Testis (tissue), 2 donors: ENCODE measurements at regions not wholly inside any gene's neighbourhood (a gene's known extent, or its start where the extent isn't known, plus 50 kb on each side); places are given as distances from the start of the nearest gene placed in this dataset.

ENCODE experiments used
- DNase-seq: peaks from one replicate; pipeline ENCODE4 v3.0.0-alpha.2; 2019
- H3K27ac ChIP-seq, 2 donors: fragments of 200-600 bp; sonication (generic); one replicate each; pipeline ENCODE4 v1.5.1; 2019
- H3K27me3 ChIP-seq: fragments of 200-600 bp; sonication (generic); one replicate; pipeline ENCODE4 v1.5.1; 2019
- H3K36me3 ChIP-seq: fragments of 200-600 bp; sonication (generic); one replicate; pipeline ENCODE4 v1.5.1; 2017; ENCODE audit warnings: low read depth; ENCODE audit errors: missing control alignments
- H3K4me1 ChIP-seq: fragments of 200-600 bp; sonication (generic); one replicate; pipeline ENCODE4 v1.5.1; 2019
- H3K4me3 ChIP-seq, 2 donors: fragments of 200-600 bp; sonication (generic); one replicate each; pipeline ENCODE4 v1.5.1; 2017 to 2019
- H3K9me3 ChIP-seq: fragments of 200-600 bp; sonication (generic); one replicate; pipeline ENCODE4 v1.5.1; 2017
- POLR2A ChIP-seq: fragments of 450-650 bp; IDR thresholded peaks from one replicate; pipeline ENCODE4 v1.6.1; 2017; ENCODE audit warnings: antibody characterized with exemption, mild to moderate bottlenecking, moderate library complexity
- WGBS, 2 donors: methylation state at CpG; one replicate each; pipeline ENCODE4 v1.1.5; 2018; 5-methylcytosine and 5-hydroxymethylcytosine counted together
- intact Hi-C: fragments of 100-400 bp; cut with DNase I; formaldehyde crosslinking; loops from one replicate; pipeline ENCODE4 v1.15.1; 2023; ENCODE audit warnings: low total_unique reads
- TF ChIP-seq, protein P1 (sequence below), 3 experiments: fragments of 450-650 bp in 2 of 3; fragments of 200-600 bp in 1 of 3; sonication (generic) in 1 of 3; IDR thresholded peaks; one replicate each; pipeline ENCODE4 v1.5.1; 2016 to 2019; ENCODE audit warnings: antibody characterized with exemption in 3 of 3, mild to moderate bottlenecking in 2 of 3, moderate library complexity in 1 of 3

DNA sequence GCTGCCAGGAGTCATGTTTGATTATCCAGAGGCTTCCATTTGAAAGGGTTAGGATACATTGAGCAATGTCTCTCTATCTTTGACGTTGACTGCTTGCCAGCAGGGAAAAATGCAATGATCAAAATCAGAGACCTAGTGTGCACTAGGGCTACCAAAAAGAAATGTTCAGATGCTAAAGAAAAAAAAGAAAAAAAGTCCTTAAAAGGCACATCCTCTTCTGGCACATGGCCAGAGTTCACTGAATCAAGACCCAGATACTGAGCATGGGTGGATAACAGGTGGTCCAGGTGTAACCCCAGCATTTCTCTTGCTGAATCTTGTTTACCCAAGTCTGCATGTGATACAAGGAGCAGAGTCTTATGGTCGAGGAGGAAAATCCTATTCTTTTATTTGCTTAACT lies 899.3 kb downstream of the SORCS3 start:
- Histone ChIP-seq H3K27me3 (no peaks in the 10 kb centered on the region), H3K4me3 (no peak overlapping the region), H3K36me3 (no peaks in the 10 kb centered on the region), H3K9me3 (no peaks in the 10 kb centered on the region), H3K27ac (no peak overlapping the region), H3K4me1 (no peaks in the 10 kb centered on the region)
- intact Hi-C loops = no loop called here
- DNase-seq = no peak
- WGBS, 2 donors = 69 to 70% methylated on average over 2 of the region's 2 CpGs
- TF ChIP-seq, protein P1, sequence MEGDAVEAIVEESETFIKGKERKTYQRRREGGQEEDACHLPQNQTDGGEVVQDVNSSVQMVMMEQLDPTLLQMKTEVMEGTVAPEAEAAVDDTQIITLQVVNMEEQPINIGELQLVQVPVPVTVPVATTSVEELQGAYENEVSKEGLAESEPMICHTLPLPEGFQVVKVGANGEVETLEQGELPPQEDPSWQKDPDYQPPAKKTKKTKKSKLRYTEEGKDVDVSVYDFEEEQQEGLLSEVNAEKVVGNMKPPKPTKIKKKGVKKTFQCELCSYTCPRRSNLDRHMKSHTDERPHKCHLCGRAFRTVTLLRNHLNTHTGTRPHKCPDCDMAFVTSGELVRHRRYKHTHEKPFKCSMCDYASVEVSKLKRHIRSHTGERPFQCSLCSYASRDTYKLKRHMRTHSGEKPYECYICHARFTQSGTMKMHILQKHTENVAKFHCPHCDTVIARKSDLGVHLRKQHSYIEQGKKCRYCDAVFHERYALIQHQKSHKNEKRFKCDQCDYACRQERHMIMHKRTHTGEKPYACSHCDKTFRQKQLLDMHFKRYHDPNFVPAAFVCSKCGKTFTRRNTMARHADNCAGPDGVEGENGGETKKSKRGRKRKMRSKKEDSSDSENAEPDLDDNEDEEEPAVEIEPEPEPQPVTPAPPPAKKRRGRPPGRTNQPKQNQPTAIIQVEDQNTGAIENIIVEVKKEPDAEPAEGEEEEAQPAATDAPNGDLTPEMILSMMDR (IDR thresholded peaks at IDR 0.05) = no peak
- no peak for TF ChIP-seq POLR2A

DNA sequence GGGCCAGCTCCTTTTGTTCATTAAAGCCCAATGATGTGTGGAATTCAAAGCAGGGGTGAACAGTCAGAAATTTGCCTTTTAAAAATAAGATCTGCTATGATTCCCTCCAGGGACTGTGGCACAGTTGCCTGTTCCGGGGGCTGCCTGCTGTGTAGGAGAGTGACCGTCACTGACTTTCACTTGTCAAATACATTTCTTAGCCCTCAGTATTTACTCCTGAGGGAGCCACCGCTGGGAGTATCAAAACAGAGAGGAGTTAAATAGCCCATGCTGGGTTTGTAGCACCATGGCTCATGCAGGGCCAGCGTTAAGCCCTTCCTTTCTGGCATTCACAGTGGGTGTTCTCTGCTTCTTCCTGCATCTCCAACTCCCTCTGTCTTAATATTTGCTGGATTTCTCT lies 897.8 kb downstream of the SORCS3 start:
- Histone ChIP-seq H3K4me3 (no peak overlapping the region), H3K27ac (no peak overlapping the region), H3K9me3 (no peaks in the 10 kb centered on the region), H3K36me3 (no peaks in the 10 kb centered on the region), H3K27me3 (no peaks in the 10 kb centered on the region), H3K4me1 (no peaks in the 10 kb centered on the region)
- no peak for TF ChIP-seq POLR2A
- TF ChIP-seq, protein P1 (IDR thresholded peaks at IDR 0.05) = no peak
- intact Hi-C loops = no loop called here
- no peak for DNase-seq
- 49 to 57% methylated on average over 4 of the region's 4 CpGs for WGBS, 2 donors

DNA sequence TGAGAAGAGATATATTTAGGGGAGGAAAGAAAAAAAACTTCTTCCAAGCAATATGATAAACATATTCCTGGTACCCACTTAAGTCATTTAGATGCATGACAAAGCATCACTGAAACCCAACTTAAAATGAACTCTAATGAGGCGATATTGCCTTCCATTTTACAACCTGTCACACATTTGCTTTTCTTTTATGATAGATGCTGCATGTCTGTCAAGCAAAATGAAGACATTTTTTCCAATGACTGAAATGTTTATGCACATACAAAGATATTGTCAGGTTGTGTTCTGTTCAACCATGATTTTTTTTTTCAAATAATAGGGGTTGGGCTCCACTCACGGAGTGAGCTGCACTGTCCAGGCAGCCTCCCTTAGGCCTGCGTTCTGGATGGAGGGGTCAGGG lies 894.4 kb downstream of the SORCS3 start:
- intact Hi-C loops = no loop called here
- whole genome bisulfite sequencing, 2 donors = 74 to 79% methylated on average over 3 of the region's 3 CpGs
- Histone ChIP-seq H3K9me3 (no peaks in the 10 kb centered on the region), H3K4me1 (no peaks in the 10 kb centered on the region), H3K27ac (no peak overlapping the region), H3K4me3 (no peak overlapping the region), H3K36me3 (no peaks in the 10 kb centered on the region), H3K27me3 (no peaks in the 10 kb centered on the region)
- no peak for DNase-seq
- no peak for TF ChIP-seq POLR2A
- TF ChIP-seq, protein P1 (IDR thresholded peaks at IDR 0.05) = no peak

DNA sequence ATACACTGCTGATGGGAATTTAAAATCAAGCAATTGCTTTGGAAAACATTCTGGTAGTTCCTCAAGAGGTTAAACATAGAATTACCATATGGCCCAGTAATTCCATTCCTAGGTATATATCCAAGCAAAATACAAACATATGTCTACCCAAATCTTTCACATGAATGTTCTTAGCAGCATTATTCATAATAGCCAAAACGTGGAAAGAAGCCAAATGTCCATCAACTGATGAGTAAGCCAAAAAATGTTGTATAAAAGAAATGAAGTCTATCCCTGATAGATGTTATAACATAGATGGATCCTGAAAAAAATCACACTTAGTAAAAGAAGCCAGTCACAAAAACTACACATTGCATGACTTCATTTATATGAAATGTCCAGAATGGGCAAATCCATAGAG lies 893.0 kb downstream of the SORCS3 start:
- no peaks in the 10 kb centered on the region for H3K36me3 ChIP-seq
- DNase-seq = no peak
- no peaks in the 10 kb centered on the region for H3K9me3 ChIP-seq
- TF ChIP-seq, protein P1 (IDR thresholded peaks at IDR 0.05) = no peak
- no peak for TF ChIP-seq POLR2A
- H3K4me1 ChIP-seq = no peaks in the 10 kb centered on the region
- WGBS, 2 donors = 67 to 75% methylated on average over 1 of the region's 1 CpG
- H3K27ac ChIP-seq = no peak overlapping the region
- H3K27me3 ChIP-seq = no peaks in the 10 kb centered on the region
- intact Hi-C loops = no loop called here
- no peak overlapping the region for H3K4me3 ChIP-seq

DNA sequence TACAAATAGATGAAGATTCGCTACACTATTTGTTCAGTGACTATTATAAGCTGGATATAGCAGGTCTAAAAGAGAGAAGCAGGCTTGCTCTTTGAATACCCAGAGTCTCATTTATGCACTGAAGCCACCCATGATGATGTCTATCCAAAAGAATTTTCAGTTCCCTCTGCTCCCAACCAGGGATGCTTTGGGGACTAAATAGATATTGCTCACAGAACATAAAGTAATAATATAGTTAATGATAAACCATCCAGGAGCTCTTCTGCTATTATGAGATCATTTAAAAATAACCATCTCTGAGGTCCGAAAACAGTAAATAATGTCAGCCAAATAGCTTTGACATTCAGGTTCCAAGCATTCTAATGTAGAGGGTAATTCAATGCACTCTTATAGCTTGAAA lies 875.4 kb downstream of the SORCS3 start:
- TF ChIP-seq, protein P1 (IDR thresholded peaks at IDR 0.05) = no peak
- no peak for TF ChIP-seq POLR2A
- H3K27ac ChIP-seq = no peak overlapping the region
- H3K9me3 ChIP-seq = no peaks in the 10 kb centered on the region
- intact Hi-C loops = no loop called here
- H3K27me3 ChIP-seq = no peaks in the 10 kb centered on the region
- no peaks in the 10 kb centered on the region for H3K4me1 ChIP-seq
- no peaks in the 10 kb centered on the region for H3K36me3 ChIP-seq
- WGBS, 2 donors = 88 to 93% methylated on average over 2 of the region's 2 CpGs
- no peak for DNase-seq
- H3K4me3 ChIP-seq = no peak overlapping the region
